Large intestine (tissue), 3 donors: ENCODE measurements at regions not wholly inside any gene's neighbourhood (a gene's known extent, or its start where the extent isn't known, plus 50 kb on each side); places are given as distances from the start of the nearest gene placed in this dataset.
A peak's percentile ranks its signal among the peaks of the same experiment; 100 is the strongest.

Experiments
- DNase-seq, 2 donors: peaks; one replicate each; pipeline versions ENCODE4 v3.0.0 to v3.0.0-alpha.2; 2013
- H3K27ac ChIP-seq: one replicate; pipeline ENCODE4 v1.5.1; 2013; ENCODE audit warnings: low read length
- H3K27me3 ChIP-seq: 2 replicates; pipeline ENCODE4 v1.6.1; 2013; ENCODE audit warnings: low read length; ENCODE audit not compliant: control insufficient read depth, insufficient read depth
- H3K36me3 ChIP-seq: 2 replicates; pipeline ENCODE4 v1.6.1; 2013; ENCODE audit warnings: low read length; ENCODE audit not compliant: control insufficient read depth, insufficient read depth
- H3K4me1 ChIP-seq: one replicate; pipeline ENCODE4 v1.6.1; 2013; ENCODE audit warnings: low read length; ENCODE audit not compliant: control insufficient read depth, insufficient read depth
- H3K4me3 ChIP-seq: one replicate; pipeline ENCODE4 v1.5.1; 2013; ENCODE audit warnings: low read length
- H3K9me3 ChIP-seq: one replicate; pipeline ENCODE4 v1.6.1; 2013; ENCODE audit warnings: mild to moderate bottlenecking, low read depth, low read length, moderate library complexity; ENCODE audit not compliant: control insufficient read depth
- WGBS: methylation state at CpG from one replicate; pipeline ENCODE4 v1.1.5; 2013; ENCODE audit warnings: low lambda C conversion rate; ENCODE audit not compliant: insufficient coverage; 5-methylcytosine and 5-hydroxymethylcytosine counted together

- Histone ChIP-seq H3K36me3 (no peaks in the 10 kb centered on the region), H3K27me3 (no peaks in the 10 kb centered on the region), H3K4me3 (no peak overlapping the region), H3K4me1 (no peaks in the 10 kb centered on the region), H3K27ac (no peak overlapping the region), H3K9me3 (no peaks in the 10 kb centered on the region)
- 100% methylated on average over 1 of the region's 9 CpGs for WGBS
- no peak for DNase-seq
These were observed 221.8 kb downstream of the MAP2K4 start for GRCh38 chr17:12242345-12242954.

- H3K9me3 ChIP-seq, result no peaks in the 10 kb centered on the region
- 90% methylated on average over 2 of the region's 2 CpGs for WGBS
- H3K27ac ChIP-seq, result no peak overlapping the region
- no peaks in the 10 kb centered on the region for H3K36me3 ChIP-seq
- no peaks in the 10 kb centered on the region for H3K27me3 ChIP-seq
- no peak overlapping the region for H3K4me3 ChIP-seq
- DNase-seq, result no peak
- H3K4me1 ChIP-seq, result no peaks in the 10 kb centered on the region
These were observed 227.1 kb downstream of the MAP2K4 start for GRCh38 chr17:12247761-12248160.

DNA sequence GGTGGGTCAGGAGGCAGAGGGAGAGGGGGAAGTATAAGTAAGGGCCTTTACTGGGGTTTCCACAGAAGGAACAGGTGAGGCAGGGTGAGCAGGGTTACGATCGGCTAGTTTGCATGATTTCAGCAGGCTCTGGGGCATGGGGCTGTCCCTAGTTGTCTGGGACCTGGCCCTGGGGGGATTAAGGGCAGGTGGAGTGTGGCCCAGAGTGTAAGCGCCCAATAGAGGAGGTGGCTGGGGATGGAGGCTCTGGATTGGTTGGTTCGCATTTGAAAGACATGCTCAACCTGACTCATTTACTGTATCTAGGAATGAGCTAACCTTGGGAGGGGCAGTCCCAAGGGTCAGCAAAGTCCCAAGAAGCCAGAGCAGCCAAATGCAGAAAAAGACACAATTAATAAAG lies 230.3 kb downstream of the MAP2K4 start:
- WGBS, result no CpG with 5 or more reads among the region's 4 CpGs
- Histone ChIP-seq H3K4me1 (no peaks in the 10 kb centered on the region), H3K27me3 (no peaks in the 10 kb centered on the region), H3K4me3 (no peak overlapping the region), H3K36me3 (no peaks in the 10 kb centered on the region), H3K9me3 (no peaks in the 10 kb centered on the region), H3K27ac (no peak overlapping the region)
- DNase-seq, result no peak

DNA sequence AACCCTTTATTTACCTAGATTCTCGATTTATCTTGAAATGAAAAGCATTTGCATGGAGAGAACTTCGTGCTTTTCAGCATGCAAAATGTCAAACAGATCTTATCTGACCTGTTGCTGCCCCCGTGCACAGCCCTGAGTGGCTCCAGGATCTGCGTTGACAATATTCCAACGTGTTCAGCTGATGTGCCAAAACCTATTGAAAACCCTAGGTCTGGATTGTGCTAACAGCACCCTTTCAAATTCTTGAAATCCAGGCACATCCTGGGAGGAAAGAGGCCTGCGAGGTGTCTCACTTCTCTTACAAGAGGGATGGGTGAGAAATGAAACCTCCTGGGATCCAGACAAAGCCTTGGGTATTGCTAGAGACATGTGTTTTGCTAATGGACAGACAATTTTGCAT lies 231.8 kb downstream of the MAP2K4 start:
- no peaks in the 10 kb centered on the region for H3K9me3 ChIP-seq
- no peaks in the 10 kb centered on the region for H3K4me1 ChIP-seq
- H3K27ac ChIP-seq, result no peak overlapping the region
- no CpG with 5 or more reads among the region's 6 CpGs for WGBS
- H3K4me3 ChIP-seq, result no peak overlapping the region
- no peak for DNase-seq
- no peaks in the 10 kb centered on the region for H3K36me3 ChIP-seq
- H3K27me3 ChIP-seq, result no peaks in the 10 kb centered on the region

DNA sequence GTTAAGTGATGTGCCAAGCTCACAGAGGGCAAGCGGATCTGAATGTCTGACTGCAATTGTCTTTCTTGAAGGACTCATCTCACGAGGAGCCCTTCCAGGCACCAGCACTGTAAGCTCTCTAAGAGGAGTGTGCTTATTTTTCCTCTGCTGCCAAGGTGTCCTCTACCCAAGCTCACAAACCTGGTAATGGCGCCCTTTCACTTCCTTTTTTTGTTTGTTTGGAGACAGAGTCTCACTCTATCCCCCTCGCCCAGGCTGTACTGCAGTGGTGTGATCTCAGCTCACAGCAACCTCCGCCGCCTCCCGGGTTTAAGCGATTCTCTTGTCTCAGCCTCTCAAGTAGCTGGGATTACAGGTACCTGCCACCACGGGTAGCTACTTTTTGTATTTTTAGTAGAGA lies 233.8 kb downstream of the MAP2K4 start:
- Histone ChIP-seq H3K4me1 (no peaks in the 10 kb centered on the region), H3K4me3 (no peak overlapping the region), H3K9me3 (no peaks in the 10 kb centered on the region), H3K36me3 (no peaks in the 10 kb centered on the region), H3K27ac (no peak overlapping the region), H3K27me3 (no peaks in the 10 kb centered on the region)
- no peak for DNase-seq
- no CpG with 5 or more reads among the region's 9 CpGs for WGBS

- H3K27ac ChIP-seq, result no peak overlapping the region
- no peaks in the 10 kb centered on the region for H3K27me3 ChIP-seq
- WGBS, result 50% methylated on average over 1 of the region's 4 CpGs
These were observed 235.8 kb downstream of the MAP2K4 start for GRCh38 chr17:12256380-12256995.

GRCh38 chr17:12257176-12257575 lies 236.5 kb downstream of the MAP2K4 start:
- H3K27ac ChIP-seq, result no peak overlapping the region
- H3K4me3 ChIP-seq, result no peak overlapping the region
- no peak for DNase-seq
- no CpG with 5 or more reads among the region's 5 CpGs for WGBS
- no peaks in the 10 kb centered on the region for H3K4me1 ChIP-seq
- no peaks in the 10 kb centered on the region for H3K9me3 ChIP-seq
- H3K27me3 ChIP-seq, result no peaks in the 10 kb centered on the region
- H3K36me3 ChIP-seq, result no peaks in the 10 kb centered on the region

More at GRCh38 chr17:12256380-12256995, 235.8 kb downstream of the MAP2K4 start:
- Histone ChIP-seq H3K9me3 (no peaks in the 10 kb centered on the region), H3K4me3 (no peak overlapping the region), H3K4me1 (no peaks in the 10 kb centered on the region), H3K36me3 (no peaks in the 10 kb centered on the region)
- DNase-seq, result peak; percentile 20 to 27

- Histone ChIP-seq H3K4me3 (no peak overlapping the region), H3K4me1 (no peaks in the 10 kb centered on the region), H3K27ac (no peak overlapping the region), H3K9me3 (no peaks in the 10 kb centered on the region), H3K27me3 (no peaks in the 10 kb centered on the region), H3K36me3 (no peaks in the 10 kb centered on the region)
- WGBS, result 100% methylated on average over 2 of the region's 10 CpGs
- no peak for DNase-seq
These were observed 240.7 kb downstream of the MAP2K4 start for GRCh38 chr17:12261354-12261753.

GRCh38 chr17:12269751-12270150 lies 249.1 kb downstream of the MAP2K4 start:
- no peaks in the 10 kb centered on the region for H3K9me3 ChIP-seq
- no peaks in the 10 kb centered on the region for H3K36me3 ChIP-seq
- H3K27ac ChIP-seq, result no peak overlapping the region
- DNase-seq, result no peak
- H3K27me3 ChIP-seq, result no peaks in the 10 kb centered on the region
- H3K4me1 ChIP-seq, result no peaks in the 10 kb centered on the region
- no peak overlapping the region for H3K4me3 ChIP-seq
- WGBS, result 86% methylated on average over 4 of the region's 6 CpGs

DNA sequence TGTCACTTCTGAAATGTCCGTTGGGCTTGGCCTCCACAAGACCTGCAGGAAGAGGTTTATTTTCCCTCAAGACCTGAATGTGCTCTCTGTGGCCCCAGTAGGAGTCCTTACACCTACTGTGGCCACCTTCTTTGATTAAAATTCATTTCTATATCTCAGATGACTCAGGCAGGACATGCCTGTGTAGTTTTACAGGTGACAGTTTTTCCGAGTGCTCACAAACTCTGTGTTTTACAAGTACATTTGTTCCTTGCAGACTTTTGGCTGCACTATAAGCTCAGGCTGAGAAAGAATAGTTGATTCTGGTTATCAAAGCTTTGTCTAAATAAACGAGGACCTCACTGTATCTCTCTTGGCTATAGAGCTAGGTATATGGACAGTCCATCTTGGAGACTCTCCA lies 257.1 kb downstream of the MAP2K4 start:
- H3K27ac ChIP-seq, result no peak overlapping the region
- H3K4me1 ChIP-seq, result no peaks in the 10 kb centered on the region
- H3K27me3 ChIP-seq, result no peaks in the 10 kb centered on the region
- H3K4me3 ChIP-seq, result no peak overlapping the region
- no CpG with 5 or more reads among the region's 3 CpGs for WGBS
- H3K36me3 ChIP-seq, result no peaks in the 10 kb centered on the region
- H3K9me3 ChIP-seq, result no peaks in the 10 kb centered on the region
- DNase-seq, result no peak

DNA sequence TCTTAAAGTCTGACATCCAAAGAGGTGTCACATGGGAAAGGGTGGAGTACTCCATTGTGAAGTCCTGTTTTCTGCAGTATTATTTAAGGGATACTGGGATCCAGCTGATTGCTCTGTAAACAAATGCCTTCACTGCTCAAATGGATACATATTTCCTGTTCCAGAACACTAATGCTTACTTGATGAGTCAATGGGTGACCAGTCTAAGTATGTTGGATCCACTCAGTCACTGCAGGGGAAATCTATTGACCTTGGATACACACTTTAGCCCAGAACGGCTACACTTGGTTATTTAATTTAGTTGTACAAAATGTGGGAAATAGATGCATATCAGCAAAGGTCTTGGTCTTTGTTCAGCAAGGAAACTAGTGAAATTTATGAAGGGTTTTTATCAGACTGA lies 261.4 kb downstream of the MAP2K4 start:
- no peak overlapping the region for H3K27ac ChIP-seq
- no CpG with 5 or more reads among the region's 1 CpG for WGBS

More for the DNA sequence above, 261.4 kb downstream of the MAP2K4 start:
- Histone ChIP-seq H3K27me3 (no peaks in the 10 kb centered on the region), H3K4me1 (no peaks in the 10 kb centered on the region), H3K9me3 (no peaks in the 10 kb centered on the region), H3K4me3 (no peak overlapping the region), H3K36me3 (no peaks in the 10 kb centered on the region)
- no peak for DNase-seq
